Tibial artery (tissue), 4 donors: ENCODE measurements at regions not wholly inside any gene's neighbourhood (a gene's known extent, or its start where the extent isn't known, plus 50 kb on each side); places are given as distances from the start of the nearest gene placed in this dataset.

ENCODE experiments used
- DNase-seq, 2 donors: peaks; one replicate each; pipeline ENCODE4 v3.0.0-alpha.2; 2019
- H3K27ac ChIP-seq, 2 donors: fragments of 200-600 bp; sonication (generic) in 1 of 2; 1 replicate in 1 of 2; 2 replicates in 1 of 2; pipeline ENCODE4 v1.5.1; 2018 to 2019; ENCODE audit warnings: mild to moderate bottlenecking in 1 of 2
- H3K27me3 ChIP-seq, 2 donors: fragments of 200-600 bp; sonication (generic) in 1 of 2; one replicate each; pipeline versions ENCODE4 v1.5.1 to v1.6.0; 2016 to 2019
- H3K36me3 ChIP-seq, 3 donors: fragments of 200-600 bp; sonication (generic) in 2 of 3; one replicate each; pipeline ENCODE4 v1.5.1; 2016 to 2019; ENCODE audit warnings: mild to moderate bottlenecking in 2 of 3
- H3K4me1 ChIP-seq, 4 donors: fragments of 200-600 bp; sonication (generic) in 2 of 4; 1 replicate in 3 of 4; 2 replicates in 1 of 4; pipeline ENCODE4 v1.5.1; 2016 to 2019
- H3K4me3 ChIP-seq, 2 donors: fragments of 200-600 bp; sonication (generic) in 1 of 2; 1 replicate in 1 of 2; 2 replicates in 1 of 2; pipeline ENCODE4 v1.5.1; 2018 to 2019; ENCODE audit warnings: mild to moderate bottlenecking in 2 of 2
- H3K9me3 ChIP-seq, 3 donors: fragments of 200-600 bp; sonication (generic) in 1 of 3; one replicate each; pipeline ENCODE4 v1.5.1; 2016 to 2019
- intact Hi-C: fragments of 100-400 bp; cut with DNase I; formaldehyde crosslinking; loops from one replicate; pipeline ENCODE4 v1.15.0; 2023; ENCODE audit warnings: low total_unique reads
- TF ChIP-seq, protein P1 (sequence below), 2 experiments: fragments of 200-600 bp in 1 of 2; fragments of 450-650 bp in 1 of 2; IDR thresholded peaks; one replicate each; pipeline ENCODE4 v1.5.1; 2017 to 2019; ENCODE audit warnings: antibody characterized with exemption in 2 of 2, mild to moderate bottlenecking in 1 of 2, moderate library complexity in 1 of 2

DNA sequence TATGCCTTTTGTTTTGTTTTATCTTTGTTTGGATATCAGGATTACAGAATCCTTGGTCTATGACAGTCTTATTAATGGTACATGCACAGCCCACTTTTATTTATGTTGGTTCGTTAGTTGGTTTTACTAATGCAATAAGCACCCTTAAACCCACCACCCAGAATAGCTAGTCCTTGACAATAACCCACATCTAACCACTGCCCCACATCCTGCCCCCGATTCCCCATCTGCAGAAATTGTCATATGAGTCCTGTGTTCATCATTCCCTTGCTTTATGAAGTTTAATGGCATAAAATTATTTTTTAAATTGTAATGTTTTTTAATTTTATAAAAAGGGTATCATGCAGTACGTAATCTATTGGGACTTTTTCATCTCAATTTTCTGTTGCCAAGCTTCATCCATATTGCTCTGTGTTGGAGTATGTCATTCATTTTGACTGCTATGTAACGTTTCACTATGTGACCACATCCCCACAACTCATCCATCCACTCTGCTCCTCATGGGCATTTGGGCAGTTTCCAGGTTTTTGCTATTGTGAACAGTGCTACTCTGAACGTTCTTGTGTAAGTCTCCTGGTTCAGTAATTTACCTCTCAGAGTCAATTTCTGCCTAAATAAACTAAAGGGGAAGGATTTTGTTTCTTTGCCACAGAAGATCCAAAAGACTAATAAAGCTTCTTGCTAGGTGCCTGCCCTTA is 150.4 kb downstream of the MRPL14 start:
- Histone ChIP-seq H3K36me3 (no peaks in the 10 kb centered on the region), H3K9me3 (no peaks in the 10 kb centered on the region), H3K27ac (no peak overlapping the region), H3K4me1 (peaks cover 0 to 15% (median 14%) of the 10 kb centered on the region in 4 donors), H3K27me3 (no peaks in the 10 kb centered on the region), H3K4me3 (no peak overlapping the region)
- intact Hi-C loops = no loop called here
- DNase-seq = no peak
- TF ChIP-seq, protein P1, sequence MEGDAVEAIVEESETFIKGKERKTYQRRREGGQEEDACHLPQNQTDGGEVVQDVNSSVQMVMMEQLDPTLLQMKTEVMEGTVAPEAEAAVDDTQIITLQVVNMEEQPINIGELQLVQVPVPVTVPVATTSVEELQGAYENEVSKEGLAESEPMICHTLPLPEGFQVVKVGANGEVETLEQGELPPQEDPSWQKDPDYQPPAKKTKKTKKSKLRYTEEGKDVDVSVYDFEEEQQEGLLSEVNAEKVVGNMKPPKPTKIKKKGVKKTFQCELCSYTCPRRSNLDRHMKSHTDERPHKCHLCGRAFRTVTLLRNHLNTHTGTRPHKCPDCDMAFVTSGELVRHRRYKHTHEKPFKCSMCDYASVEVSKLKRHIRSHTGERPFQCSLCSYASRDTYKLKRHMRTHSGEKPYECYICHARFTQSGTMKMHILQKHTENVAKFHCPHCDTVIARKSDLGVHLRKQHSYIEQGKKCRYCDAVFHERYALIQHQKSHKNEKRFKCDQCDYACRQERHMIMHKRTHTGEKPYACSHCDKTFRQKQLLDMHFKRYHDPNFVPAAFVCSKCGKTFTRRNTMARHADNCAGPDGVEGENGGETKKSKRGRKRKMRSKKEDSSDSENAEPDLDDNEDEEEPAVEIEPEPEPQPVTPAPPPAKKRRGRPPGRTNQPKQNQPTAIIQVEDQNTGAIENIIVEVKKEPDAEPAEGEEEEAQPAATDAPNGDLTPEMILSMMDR (IDR thresholded peaks at IDR 0.05) = no peak

GRCh38 chr6:43974643-43975230 is 152.5 kb downstream of the MRPL14 start:
- Histone ChIP-seq H3K27me3 (no peaks in the 10 kb centered on the region), H3K27ac (no peak overlapping the region), H3K4me3 (no peak overlapping the region), H3K4me1 (peaks cover 0 to 15% (median 14%) of the 10 kb centered on the region in 4 donors), H3K9me3 (no peaks in the 10 kb centered on the region), H3K36me3 (no peaks in the 10 kb centered on the region)
- intact Hi-C loops = no loop called here
- DNase-seq = no peak
- TF ChIP-seq, protein P1 (IDR thresholded peaks at IDR 0.05) = no peak

- no peaks in the 10 kb centered on the region for H3K36me3 ChIP-seq
- no peak for DNase-seq
- TF ChIP-seq, protein P1 (IDR thresholded peaks at IDR 0.05) = no peak
- peak overlapping the region; percentile 39 to 59 for H3K27ac ChIP-seq
- intact Hi-C loops = no loop called here
- H3K9me3 ChIP-seq = no peaks in the 10 kb centered on the region
- peaks cover 0 to 15% (median 14%) of the 10 kb centered on the region in 4 donors for H3K4me1 ChIP-seq
- no peaks in the 10 kb centered on the region for H3K27me3 ChIP-seq
- H3K4me3 ChIP-seq = no peak overlapping the region
Observed at GRCh38 chr6:43973357-43973756, 153.9 kb downstream of the MRPL14 start.

DNA sequence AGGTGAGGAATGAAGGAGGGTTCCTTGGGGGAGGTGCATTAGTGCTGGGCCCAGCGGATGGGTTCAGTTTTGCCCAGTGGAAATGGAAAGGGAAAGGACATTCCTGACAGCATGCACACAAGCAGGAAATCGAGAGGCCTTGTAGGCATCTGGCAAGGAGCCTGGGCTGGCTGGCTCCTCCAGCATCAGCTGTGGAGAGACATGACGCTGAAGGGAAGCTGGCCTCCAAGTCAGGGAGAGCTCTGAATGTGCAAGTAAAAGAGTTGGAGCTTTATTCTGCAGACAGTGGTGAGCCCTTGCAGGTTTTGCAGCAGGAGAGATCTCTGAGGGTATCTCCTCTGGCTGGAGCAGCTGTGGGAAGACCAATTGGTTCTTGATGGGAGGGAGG is 154.3 kb downstream of the MRPL14 start:
- Histone ChIP-seq H3K4me3 (no peak overlapping the region), H3K27me3 (no peaks in the 10 kb centered on the region), H3K4me1 (peaks cover 0 to 15% (median 14%) of the 10 kb centered on the region in 4 donors), H3K27ac (peak overlapping the region; percentile 39 to 59), H3K9me3 (no peaks in the 10 kb centered on the region), H3K36me3 (no peaks in the 10 kb centered on the region)
- intact Hi-C loops = no loop called here
- TF ChIP-seq, protein P1 (IDR thresholded peaks at IDR 0.05) = no peak
- peak; percentile 75 to 90 for DNase-seq

DNA sequence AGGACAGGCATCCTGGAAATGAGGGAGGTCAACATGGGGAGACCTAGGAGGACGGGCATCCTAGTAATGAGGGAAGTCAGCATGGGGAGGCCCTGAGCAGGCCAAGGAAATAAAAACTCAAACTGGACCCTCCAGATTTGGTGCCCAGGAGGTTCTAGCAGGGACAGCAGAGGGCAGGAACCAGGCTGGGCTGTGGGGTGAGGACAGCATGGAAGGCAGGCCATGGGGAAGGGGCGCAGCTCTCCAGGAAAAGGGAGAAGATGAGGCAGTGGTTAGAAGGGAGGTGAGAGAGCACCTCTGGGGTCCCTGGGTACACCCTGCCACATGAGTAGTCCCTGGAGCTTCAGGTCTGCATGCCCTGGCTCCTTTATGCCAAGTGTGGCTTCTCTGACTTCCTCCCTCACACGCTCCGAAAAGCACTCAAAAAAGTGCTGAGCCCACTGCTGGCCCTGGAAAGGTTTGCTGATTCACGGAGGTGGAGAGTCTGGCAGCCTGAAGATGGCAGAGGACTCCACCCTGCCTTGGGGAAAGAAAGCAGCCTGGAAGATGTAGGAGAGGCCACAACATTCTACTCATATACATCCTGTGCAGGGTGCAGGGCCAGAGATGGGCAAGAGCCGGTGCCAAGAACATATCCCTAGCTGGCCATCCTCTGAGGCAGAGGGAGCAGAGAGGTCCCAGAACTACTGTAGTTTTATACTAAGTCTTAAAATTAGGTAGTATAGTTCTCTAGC is 154.9 kb downstream of the MRPL14 start:
- intact Hi-C loops = no loop called here
- Histone ChIP-seq H3K27me3 (no peaks in the 10 kb centered on the region), H3K4me1 (peaks cover 0 to 15% (median 14%) of the 10 kb centered on the region in 4 donors), H3K36me3 (no peaks in the 10 kb centered on the region), H3K27ac (peak overlapping the region; percentile 39 to 59), H3K9me3 (no peaks in the 10 kb centered on the region), H3K4me3 (no peak overlapping the region)
- TF ChIP-seq, protein P1 (IDR thresholded peaks at IDR 0.05) = no peak
- peak in 1 of 2 donors; percentile 76 for DNase-seq
